NCI-H460 (cell line): ENCODE measurements at regions not wholly inside any gene's neighbourhood (a gene's known extent, or its start where the extent isn't known, plus 50 kb on each side); places are given as distances from the start of the nearest gene placed in this dataset.

Experiments used
- DNase-seq: peaks from one replicate; pipeline ENCODE4 v3.0.0-alpha.2; 2016; ENCODE audit warnings: low read depth; ENCODE audit errors: extremely low read depth

- peak; percentile 29 for DNase-seq
These were observed 131.6 kb downstream of the AQP9 start for GRCh38 chr15:58269455-58270414.

DNA sequence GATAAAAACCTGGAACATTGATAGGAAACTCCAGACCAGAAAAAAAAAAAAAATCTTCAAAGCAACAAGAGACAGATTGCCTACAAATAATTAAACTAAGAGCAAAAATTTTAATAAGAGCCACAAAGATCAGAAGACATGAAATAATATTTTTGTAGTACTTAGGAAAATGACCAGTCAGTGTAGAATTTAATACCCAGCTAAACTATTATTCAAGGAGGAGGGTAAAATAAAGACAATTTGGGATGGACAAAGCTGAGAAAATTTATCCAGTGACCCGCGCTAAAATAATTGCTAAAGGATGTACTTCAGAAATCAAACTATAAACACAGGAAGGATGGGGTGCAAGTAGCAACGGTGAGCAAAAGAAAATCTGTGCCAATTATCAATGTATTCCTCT lies 133.2 kb downstream of the AQP9 start:
- DNase-seq: no peak

DNA sequence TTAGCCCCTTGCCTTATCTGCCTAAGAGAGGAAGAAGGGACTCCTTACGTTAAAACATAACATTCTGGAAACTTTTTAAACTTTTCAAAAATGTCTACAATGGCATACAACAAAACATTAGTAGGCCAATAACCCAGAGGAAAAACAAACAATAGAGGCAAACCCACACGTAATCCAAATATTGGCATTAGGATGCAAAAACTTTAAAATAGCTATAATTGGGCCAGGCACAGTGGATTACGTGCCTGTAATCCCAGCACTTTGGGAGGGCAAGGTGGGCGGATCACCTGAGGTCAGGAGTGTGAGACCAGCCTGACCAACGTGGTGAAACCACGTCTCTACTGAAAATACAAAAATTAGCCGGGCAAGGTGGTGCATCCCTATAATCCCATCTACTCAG lies 134.9 kb downstream of the AQP9 start:
- DNase-seq: no peak

DNA sequence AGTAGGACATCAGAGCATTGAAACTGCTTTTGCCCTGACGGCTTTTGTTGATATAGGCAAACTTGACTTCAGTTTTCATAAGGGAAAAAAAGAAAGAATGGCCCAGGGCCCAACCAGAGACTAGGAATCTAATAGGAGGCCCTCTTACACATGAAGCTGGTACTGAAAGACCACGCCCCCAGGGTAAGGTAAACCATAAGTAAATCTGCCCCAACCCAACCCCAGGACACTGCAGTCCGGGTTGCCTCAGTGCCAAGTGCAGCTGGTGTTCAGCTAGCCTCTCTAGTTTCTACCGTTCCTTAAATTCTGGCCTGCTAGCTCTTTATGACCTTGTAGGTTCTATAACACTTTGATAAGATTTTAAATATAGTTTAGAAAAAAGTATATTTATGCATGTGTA lies 136.7 kb downstream of the AQP9 start:
- DNase-seq: no peak

DNA sequence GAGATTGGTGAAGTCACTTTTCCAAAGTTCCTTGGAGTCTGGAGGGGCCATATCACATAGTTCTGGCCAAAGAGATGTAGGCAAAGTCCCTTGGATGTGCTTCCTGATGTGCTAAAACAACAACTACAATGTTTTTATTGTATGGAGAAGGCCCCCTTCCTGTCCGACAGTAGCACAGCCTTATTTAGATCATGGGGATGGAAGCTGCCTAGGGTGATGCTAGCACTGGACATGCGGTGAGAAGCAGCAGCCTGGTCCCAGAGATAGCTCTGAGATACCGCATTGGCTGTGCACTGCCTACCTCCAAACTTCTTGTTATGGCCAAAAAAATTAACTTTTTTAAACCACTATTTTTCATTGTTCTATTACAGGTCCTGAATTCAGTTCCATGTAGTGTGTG lies 137.6 kb downstream of the AQP9 start:
- no peak for DNase-seq

DNA sequence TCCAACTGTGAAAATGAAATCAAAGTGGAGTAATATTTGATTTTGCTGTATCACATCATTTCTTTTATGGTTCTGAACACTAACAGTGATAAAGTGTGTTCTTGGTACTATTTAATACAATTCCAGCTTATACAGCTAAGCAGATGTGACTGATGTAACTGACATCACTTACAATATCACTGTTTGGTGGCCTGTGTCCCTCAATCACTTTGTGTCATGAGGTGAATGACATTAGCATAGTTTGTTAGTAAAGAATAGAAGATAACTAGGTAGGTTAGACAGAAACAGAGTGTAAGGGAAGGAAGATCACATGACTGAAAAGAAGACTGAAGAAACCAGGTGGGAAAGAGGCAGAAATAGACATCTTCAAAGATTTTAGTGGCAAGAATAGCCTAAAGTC lies 138.7 kb downstream of the AQP9 start:
- no peak for DNase-seq

DNA sequence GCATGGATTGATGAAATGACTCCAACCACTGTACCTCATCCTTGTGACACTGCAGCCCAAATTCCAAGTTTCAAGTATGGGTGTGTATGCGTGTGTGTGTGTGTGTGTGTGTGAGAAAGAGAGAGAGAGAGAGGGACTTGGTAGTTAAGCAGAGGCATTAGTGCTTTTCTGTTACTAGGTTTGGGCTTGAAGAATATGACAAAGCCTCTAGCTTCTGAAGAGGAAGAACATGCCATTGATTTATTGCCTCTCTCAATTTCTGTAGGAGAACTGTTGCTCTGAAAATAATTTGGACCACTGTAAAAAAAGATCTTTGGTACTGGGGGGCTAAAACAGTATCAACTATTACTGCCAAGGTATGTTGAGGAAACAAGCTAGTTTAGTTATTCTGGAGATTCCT lies 139.2 kb downstream of the AQP9 start:
- DNase-seq: no peak

- no peak for DNase-seq
These were observed 140.9 kb downstream of the AQP9 start for GRCh38 chr15:58279106-58279505.

DNA sequence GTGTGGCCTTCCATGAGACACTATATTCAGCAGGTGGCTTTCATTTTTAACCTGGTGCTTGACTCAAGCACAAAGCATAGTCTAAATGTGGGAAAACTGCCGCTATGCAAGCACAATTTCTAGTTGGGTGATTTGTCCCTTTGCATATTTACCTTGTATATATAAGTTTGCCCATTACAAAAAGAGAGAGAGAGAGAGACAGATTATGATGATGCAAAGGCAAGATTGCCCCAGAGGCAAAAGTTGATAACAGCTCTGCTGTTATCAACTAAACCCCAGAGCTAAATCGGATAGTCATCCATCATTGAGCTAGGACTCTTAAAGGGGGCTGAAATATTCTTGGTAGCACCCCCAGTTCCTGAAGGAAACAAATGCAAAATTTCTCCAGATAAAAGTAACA lies 141.5 kb downstream of the AQP9 start:
- no peak for DNase-seq

DNA sequence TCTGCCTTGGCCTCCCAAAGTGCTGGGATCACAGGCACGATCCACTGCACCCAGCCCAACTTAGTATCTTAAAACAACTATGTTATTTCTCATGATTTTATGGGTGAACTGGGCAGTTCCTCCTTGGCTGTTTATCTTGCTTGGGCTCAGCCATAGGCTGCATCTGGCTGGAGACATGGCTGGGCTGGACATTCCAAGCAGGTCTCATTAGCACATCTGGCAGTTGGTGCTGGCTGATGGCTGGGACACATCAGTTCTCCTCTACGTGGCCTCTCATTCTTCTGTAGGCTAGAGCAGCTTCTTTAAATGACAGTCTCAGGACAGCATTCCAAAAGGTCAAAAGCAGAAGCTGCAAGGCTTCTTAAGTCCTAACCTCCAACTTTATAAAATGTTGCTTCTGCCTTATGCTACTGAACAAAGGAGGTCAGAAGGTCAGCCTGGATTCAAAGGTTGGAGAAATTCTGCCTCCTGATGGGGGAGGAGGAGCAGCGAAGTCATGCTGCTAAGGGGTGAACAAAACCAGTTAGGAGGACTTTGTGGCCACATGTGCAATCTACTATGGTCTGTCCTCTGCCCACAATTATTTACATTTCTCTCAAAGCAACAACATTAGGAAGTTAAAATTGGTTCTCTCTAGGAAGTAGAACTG lies 144.0 kb downstream of the AQP9 start:
- DNase-seq: no peak

GRCh38 chr15:58283302-58283701 lies 145.1 kb downstream of the AQP9 start:
- no peak for DNase-seq

DNA sequence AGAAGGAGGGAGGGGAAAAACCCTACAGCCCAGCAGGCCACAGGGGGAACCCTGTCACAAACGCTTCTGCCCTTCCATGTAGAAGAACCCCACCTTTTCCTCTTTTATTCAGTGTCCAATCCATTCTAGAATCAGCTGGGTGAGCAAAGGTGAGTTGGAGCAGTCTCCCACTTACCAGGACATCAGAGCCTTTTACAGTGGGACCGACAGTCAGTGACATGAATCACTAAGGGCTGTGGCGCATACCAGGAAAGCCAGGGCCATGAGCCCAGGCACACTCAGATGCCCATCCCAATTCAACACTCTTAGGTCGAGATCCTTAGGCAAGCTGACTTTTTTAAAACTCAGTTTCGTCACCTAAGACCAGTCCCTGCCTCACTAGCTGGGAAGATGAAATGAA lies 146.1 kb downstream of the AQP9 start:
- DNase-seq: no peak

GRCh38 chr15:58285212-58285920 lies 146.4 kb upstream of the LIPC start:
- no peak for DNase-seq

DNA sequence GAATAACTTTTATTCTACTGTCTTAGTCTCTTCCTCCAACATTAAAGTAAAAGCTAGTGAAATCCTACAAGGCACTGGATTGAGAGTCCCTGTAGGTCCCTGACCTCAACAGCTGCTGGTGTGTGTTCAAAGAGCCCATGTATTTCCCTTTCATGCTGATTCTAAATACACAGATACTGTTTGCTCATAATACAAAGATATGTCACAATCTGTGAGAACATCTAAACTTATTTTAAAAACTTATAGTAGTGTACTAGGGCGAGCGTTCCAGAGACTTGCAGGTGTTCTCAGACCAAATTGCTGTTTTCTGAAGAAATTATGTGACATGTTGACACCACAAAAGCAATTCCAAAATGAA lies 145.9 kb upstream of the LIPC start:
- DNase-seq: no peak

DNA sequence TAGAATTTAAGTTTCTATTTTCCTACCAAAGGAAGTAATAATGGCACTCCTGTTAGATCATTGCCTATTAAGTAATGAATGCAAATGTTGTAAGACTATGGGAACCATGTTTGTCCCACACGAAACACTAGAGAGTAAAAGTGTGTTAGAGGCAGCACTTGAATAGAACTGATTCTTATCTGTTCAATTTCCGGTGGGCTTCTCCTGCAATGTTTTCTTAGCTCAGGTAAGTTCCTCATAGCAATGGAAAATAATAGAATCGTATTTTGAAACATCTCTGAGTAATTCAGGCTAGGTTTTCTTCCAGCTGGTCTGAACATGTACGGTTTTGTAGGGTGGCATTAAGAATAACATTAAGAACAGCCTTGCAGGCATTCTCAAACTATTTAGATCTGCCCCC lies 145.3 kb upstream of the LIPC start:
- DNase-seq: no peak

DNA sequence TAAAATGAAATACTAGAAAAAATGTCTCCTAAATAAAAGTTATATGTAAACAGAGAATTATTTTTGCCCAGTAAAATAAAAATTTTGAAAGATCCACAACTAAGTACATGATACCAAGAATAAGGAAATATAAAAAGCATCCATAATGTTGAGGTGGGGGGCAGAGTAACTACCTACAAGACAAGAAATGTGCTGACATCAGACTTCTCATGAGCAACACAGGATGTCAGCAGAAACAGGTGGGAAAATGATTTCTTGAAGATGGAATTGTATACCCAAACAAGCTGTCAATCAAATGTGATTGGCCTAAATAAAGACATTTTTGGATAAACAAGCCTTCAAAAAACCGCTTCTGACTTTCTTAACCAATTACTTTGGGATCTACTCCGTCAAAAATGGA lies 143.9 kb upstream of the LIPC start:
- no peak for DNase-seq

- no peak for DNase-seq
These were observed 143.2 kb upstream of the LIPC start for GRCh38 chr15:58288592-58288991.

DNA sequence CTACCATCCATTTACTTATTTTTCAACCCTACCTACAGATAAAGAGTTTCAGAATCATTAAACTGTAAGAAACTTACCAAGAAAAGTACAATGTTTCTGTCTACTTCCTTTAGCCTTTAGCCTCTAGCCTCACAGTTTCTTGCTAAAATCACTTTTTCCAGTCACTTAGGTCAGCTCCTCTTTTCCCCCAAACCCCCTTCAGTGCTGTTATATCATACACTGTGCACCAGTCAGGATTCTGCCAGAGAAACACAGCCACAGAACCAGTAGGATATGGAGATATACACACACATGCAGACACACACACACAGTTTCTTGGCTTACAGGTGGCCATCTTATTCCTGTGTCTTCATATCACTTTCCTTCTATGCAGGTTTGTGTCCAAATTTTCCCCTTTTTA lies 139.9 kb upstream of the LIPC start:
- no peak for DNase-seq

DNA sequence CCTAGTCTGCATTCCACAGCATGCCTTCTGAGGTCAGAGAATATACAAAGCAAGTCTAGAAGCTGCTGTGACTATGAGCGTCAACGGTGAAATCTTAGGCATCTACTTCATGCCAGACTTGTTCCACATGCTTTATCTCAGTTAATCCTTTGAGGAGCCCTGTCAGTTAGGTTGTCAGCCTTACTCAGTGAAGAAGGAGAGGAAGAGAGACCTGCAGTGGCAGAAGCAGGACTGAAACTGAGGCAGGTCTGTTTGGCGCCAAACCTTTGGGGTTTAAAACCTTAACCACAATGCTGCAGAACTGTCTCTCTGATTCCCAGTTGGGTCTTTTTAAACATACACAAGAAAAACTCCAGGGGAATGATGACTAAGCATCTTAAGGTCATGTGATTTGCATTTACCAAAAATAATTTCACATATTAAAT lies 139.0 kb upstream of the LIPC start:
- DNase-seq: no peak

GRCh38 chr15:58293622-58294550 lies 137.9 kb upstream of the LIPC start:
- DNase-seq: no peak
